Neural cell (in vitro differentiated cells): ENCODE measurements at regions not wholly inside any gene's neighbourhood (a gene's known extent, or its start where the extent isn't known, plus 50 kb on each side); places are given as distances from the start of the nearest gene placed in this dataset.

Experiments
- H2AFZ ChIP-seq: fragments of 200-600, 300-800 bp; sonication (generic), shearing (Covaris generic); 2 replicates; pipeline ENCODE4 v1.6.0; 2014; ENCODE audit warnings: low read depth, mild to moderate bottlenecking, antibody characterized with exemption, low read length, moderate library complexity
- H3F3A ChIP-seq: fragments of 200-600 bp; shearing (Covaris generic); 2 replicates; pipeline ENCODE4 v1.6.1; 2016; ENCODE audit warnings: mild to moderate bottlenecking, moderate library complexity, mixed read lengths, antibody characterized with exemption, low read length; ENCODE audit not compliant: insufficient read depth, poor library complexity, severe bottlenecking
- H3K27ac ChIP-seq: fragments of 200-600, 300-800 bp; sonication (generic), shearing (Covaris generic); 2 replicates; pipeline ENCODE4 v1.5.1; 2014; ENCODE audit warnings: mild to moderate bottlenecking, low read length, moderate library complexity
- H3K27me3 ChIP-seq: fragments of 300-800, 200-600 bp; sonication (generic), shearing (Covaris generic); 2 replicates; pipeline ENCODE4 v1.6.0; 2014; ENCODE audit warnings: mild to moderate bottlenecking, low read depth, low read length, moderate library complexity; ENCODE audit not compliant: insufficient read depth
- H3K36me3 ChIP-seq: fragments of 300-800, 200-600 bp; sonication (generic), shearing (Covaris generic); 2 replicates; pipeline ENCODE4 v1.5.1; 2014; ENCODE audit warnings: mild to moderate bottlenecking, antibody characterized with exemption, low read length, moderate library complexity; ENCODE audit not compliant: insufficient read depth
- H3K4me2 ChIP-seq: fragments of 300-800, 200-600 bp; sonication (generic), shearing (Covaris generic); 2 replicates; pipeline ENCODE4 v1.6.0; 2014; ENCODE audit warnings: mild to moderate bottlenecking, low read length
- H3K4me3 ChIP-seq: fragments of 300-800, 200-600 bp; sonication (generic), shearing (Covaris generic); 2 replicates; pipeline ENCODE4 v1.5.1; 2014; ENCODE audit warnings: mild to moderate bottlenecking, low read length, moderate library complexity
- H3K79me2 ChIP-seq: fragments of 200-600 bp; shearing (Covaris generic); replicated peaks from 2 replicates; pipeline ENCODE4 v1.6.0; 2014; ENCODE audit warnings: mild to moderate bottlenecking, low read length, moderate library complexity; ENCODE audit not compliant: insufficient read depth
- H3K9ac ChIP-seq: fragments of 300-800, 200-600 bp; sonication (generic), shearing (Covaris generic); 2 replicates; pipeline ENCODE4 v1.6.1; 2016; ENCODE audit warnings: mild to moderate bottlenecking, low read length, mixed read lengths
- H3K9me2 ChIP-seq: fragments of 200-600 bp; shearing (Covaris generic); 2 replicates; pipeline ENCODE4 v1.6.1; 2016; ENCODE audit warnings: mild to moderate bottlenecking, low read length, mixed read lengths; ENCODE audit not compliant: insufficient read depth
- H3K9me3 ChIP-seq: fragments of 200-600, 300-800 bp; sonication (generic), shearing (Covaris generic); 2 replicates; pipeline ENCODE4 v1.6.1; 2016; ENCODE audit warnings: mild to moderate bottlenecking, mixed run types, low read length, moderate library complexity, mixed read lengths
- H4K20me1 ChIP-seq: fragments of 200-600 bp; shearing (Covaris generic); 2 replicates; pipeline ENCODE4 v1.6.1; 2016; ENCODE audit warnings: mild to moderate bottlenecking, mixed run types; ENCODE audit not compliant: insufficient read depth
- CTCF ChIP-seq: fragments of 450-650 bp; IDR thresholded peaks from 2 replicates; pipeline ENCODE4 v1.5.1; 2014; ENCODE audit warnings: antibody characterized with exemption, mild to moderate bottlenecking, moderate library complexity; ENCODE audit not compliant: poor library complexity, severe bottlenecking
- EP300 ChIP-seq: fragments of 450-650 bp; conservative IDR thresholded peaks from 2 replicates; pipeline ENCODE4 v1.6.1; 2014; ENCODE audit warnings: antibody characterized with exemption, mild to moderate bottlenecking, moderate library complexity; ENCODE audit not compliant: poor library complexity, severe bottlenecking
- EZH2 ChIP-seq: fragments of 200-600, 300-800 bp; shearing (Covaris generic), sonication (generic); IDR thresholded peaks from 2 replicates; pipeline ENCODE4 v1.6.1; 2014; ENCODE audit warnings: antibody characterized with exemption, low read length, borderline replicate concordance, mild to moderate bottlenecking; ENCODE audit not compliant: insufficient read depth, poor library complexity, severe bottlenecking
- MXI1 ChIP-seq: fragments of 450-650 bp; conservative IDR thresholded peaks from 2 replicates; pipeline ENCODE4 v1.6.1; 2014; ENCODE audit warnings: antibody characterized with exemption, mild to moderate bottlenecking; ENCODE audit not compliant: poor library complexity, severe bottlenecking
- POLR2AphosphoS5 ChIP-seq: IDR thresholded peaks from 2 replicates; pipeline ENCODE4 v1.6.1; 2012
- RAD21 ChIP-seq: fragments of 450-650 bp; conservative IDR thresholded peaks from 2 replicates; pipeline ENCODE4 v1.6.1; 2014; ENCODE audit warnings: antibody characterized with exemption, mild to moderate bottlenecking, moderate library complexity
- SMC3 ChIP-seq: fragments of 450-650 bp; conservative IDR thresholded peaks from 2 replicates; pipeline ENCODE4 v1.6.1; 2014; ENCODE audit warnings: antibody characterized with exemption, mild to moderate bottlenecking, moderate library complexity; ENCODE audit not compliant: poor library complexity
- TAF1 ChIP-seq: IDR thresholded peaks from 2 replicates; pipeline ENCODE4 v1.6.1; 2012; ENCODE audit warnings: low read depth
- TF ChIP-seq, protein P1 (sequence below): IDR thresholded peaks from 2 replicates; pipeline ENCODE4 v1.6.1; 2012; ENCODE audit warnings: borderline replicate concordance

GRCh38 chr11:104538313-104538712 is 359.9 kb downstream of the CASP12 start:
- no peaks in the 10 kb centered on the region for H3K27me3 ChIP-seq
- no peaks in the 10 kb centered on the region for H3K9me3 ChIP-seq
- no peak overlapping the region for H3K27ac ChIP-seq
- H3K36me3 ChIP-seq = no peaks in the 10 kb centered on the region
- no peaks in the 10 kb centered on the region for H4K20me1 ChIP-seq
- H3K9ac ChIP-seq = no peak overlapping the region
- no peak overlapping the region for H2AFZ ChIP-seq
- no peak overlapping the region for H3K4me2 ChIP-seq
- H3K4me3 ChIP-seq = no peak overlapping the region
- no peaks in the 10 kb centered on the region for H3K9me2 ChIP-seq
- TF ChIP-seq, protein P1, sequence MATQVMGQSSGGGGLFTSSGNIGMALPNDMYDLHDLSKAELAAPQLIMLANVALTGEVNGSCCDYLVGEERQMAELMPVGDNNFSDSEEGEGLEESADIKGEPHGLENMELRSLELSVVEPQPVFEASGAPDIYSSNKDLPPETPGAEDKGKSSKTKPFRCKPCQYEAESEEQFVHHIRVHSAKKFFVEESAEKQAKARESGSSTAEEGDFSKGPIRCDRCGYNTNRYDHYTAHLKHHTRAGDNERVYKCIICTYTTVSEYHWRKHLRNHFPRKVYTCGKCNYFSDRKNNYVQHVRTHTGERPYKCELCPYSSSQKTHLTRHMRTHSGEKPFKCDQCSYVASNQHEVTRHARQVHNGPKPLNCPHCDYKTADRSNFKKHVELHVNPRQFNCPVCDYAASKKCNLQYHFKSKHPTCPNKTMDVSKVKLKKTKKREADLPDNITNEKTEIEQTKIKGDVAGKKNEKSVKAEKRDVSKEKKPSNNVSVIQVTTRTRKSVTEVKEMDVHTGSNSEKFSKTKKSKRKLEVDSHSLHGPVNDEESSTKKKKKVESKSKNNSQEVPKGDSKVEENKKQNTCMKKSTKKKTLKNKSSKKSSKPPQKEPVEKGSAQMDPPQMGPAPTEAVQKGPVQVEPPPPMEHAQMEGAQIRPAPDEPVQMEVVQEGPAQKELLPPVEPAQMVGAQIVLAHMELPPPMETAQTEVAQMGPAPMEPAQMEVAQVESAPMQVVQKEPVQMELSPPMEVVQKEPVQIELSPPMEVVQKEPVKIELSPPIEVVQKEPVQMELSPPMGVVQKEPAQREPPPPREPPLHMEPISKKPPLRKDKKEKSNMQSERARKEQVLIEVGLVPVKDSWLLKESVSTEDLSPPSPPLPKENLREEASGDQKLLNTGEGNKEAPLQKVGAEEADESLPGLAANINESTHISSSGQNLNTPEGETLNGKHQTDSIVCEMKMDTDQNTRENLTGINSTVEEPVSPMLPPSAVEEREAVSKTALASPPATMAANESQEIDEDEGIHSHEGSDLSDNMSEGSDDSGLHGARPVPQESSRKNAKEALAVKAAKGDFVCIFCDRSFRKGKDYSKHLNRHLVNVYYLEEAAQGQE = no peak
- no peak for TF ChIP-seq POLR2AphosphoS5
- no peak for TF ChIP-seq SMC3
- TF ChIP-seq RAD21 = no peak
- no peaks in the 10 kb centered on the region for H3K79me2 ChIP-seq
- no peaks in the 10 kb centered on the region for H3F3A ChIP-seq

GRCh38 chr11:104534278-104534677 is 364.0 kb downstream of the CASP12 start:
- no peak overlapping the region for H3K9ac ChIP-seq
- no peak for TF ChIP-seq EZH2
- TF ChIP-seq, protein P1 = no peak
- TF ChIP-seq TAF1 = no peak
- no peak for TF ChIP-seq POLR2AphosphoS5
- no peaks in the 10 kb centered on the region for H4K20me1 ChIP-seq
- H3K27ac ChIP-seq = no peak overlapping the region
- no peaks in the 10 kb centered on the region for H3K36me3 ChIP-seq
- no peaks in the 10 kb centered on the region for H3K9me2 ChIP-seq
- no peaks in the 10 kb centered on the region for H3K9me3 ChIP-seq
- H3K4me3 ChIP-seq = no peak overlapping the region
- H3K27me3 ChIP-seq = no peaks in the 10 kb centered on the region
- H3K4me2 ChIP-seq = no peak overlapping the region
- H2AFZ ChIP-seq = no peak overlapping the region
- H3K79me2 ChIP-seq = no peaks in the 10 kb centered on the region
- no peaks in the 10 kb centered on the region for H3F3A ChIP-seq

DNA sequence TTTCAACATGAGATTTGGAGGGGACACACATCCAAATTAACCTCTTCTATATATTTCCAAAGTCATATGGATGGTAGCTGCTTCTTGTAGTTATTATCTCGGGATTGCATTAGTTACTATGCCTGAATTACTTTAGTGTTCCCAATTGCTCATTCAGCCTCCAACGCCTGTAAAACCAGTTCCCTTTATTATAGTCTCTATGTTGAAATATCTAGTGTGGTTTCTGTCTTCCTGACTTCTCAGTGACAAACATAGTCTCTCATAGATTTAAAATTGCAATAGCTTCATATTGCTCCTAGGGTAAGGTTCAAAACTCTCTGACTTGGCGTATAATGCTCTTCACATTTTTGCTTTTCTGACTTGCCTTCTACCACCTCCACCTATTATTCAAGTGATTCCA is 366.4 kb downstream of the CASP12 start:
- no peaks in the 10 kb centered on the region for H4K20me1 ChIP-seq
- H3K27ac ChIP-seq = no peak overlapping the region
- H3K27me3 ChIP-seq = no peaks in the 10 kb centered on the region
- H3K4me3 ChIP-seq = no peak overlapping the region
- H3K9ac ChIP-seq = no peak overlapping the region
- H3K9me2 ChIP-seq = no peaks in the 10 kb centered on the region
- H3F3A ChIP-seq = no peaks in the 10 kb centered on the region
- no peaks in the 10 kb centered on the region for H3K9me3 ChIP-seq
- no peaks in the 10 kb centered on the region for H3K36me3 ChIP-seq
- H3K79me2 ChIP-seq = no peaks in the 10 kb centered on the region
- H3K4me2 ChIP-seq = no peak overlapping the region
- no peak for TF ChIP-seq RAD21
- TF ChIP-seq POLR2AphosphoS5 = no peak
- TF ChIP-seq, protein P1 = no peak
- TF ChIP-seq MXI1 = no peak
- no peak for TF ChIP-seq EZH2
- TF ChIP-seq TAF1 = no peak
- no peak for TF ChIP-seq SMC3
- TF ChIP-seq CTCF = no peak
- no peak for TF ChIP-seq EP300
- H2AFZ ChIP-seq = no peak overlapping the region
